NCI-H2029 (cell line): ENCODE measurements at regions not wholly inside any gene's neighbourhood (a gene's known extent, or its start where the extent isn't known, plus 50 kb on each side); places are given as distances from the start of the nearest gene placed in this dataset.

Source experiments
- DNase-seq: peaks from one replicate; lab custom pipeline; 2025; lab: John Stamatoyannopoulos, UW

DNA sequence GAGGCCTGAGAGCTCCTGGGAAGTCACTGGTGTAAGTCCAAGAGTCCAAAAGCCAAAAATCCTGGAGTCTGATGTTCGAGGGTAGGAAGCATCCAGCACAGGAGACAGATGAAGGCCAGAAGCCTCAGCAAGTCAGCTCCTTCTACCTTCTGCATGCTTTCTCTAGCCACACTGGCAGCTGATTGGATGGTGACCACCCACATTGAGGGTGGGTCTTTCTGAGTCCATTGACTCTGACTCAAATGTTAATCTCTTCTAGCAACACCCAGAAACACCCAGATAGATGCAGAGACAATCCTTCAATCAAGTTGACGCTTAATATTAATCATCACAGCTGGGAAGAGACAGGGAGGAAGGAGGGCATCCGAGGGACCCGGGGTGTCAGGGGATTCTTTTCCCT, 305.8 kb downstream of the AACS start:
- DNase-seq, result no peak

DNA sequence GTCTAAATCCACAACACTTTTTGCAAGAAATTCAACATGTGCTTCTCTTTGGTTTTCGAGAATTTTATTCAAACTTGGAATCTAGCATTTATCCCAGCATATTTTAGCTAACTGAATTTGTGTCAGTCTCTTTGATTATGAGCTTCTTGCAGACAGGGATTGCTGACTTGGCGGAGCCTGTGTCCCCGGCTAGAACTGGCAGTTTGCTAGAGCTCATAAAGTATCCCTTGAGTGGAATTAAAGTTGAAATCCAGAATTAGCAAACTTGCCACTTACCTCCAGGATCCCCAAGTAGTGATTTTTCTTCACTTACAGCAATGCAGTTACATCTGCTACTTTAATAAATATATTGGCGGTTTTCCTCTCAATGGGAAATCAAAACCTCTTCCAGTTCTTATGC, 306.9 kb downstream of the AACS start:
- DNase-seq, result no peak

DNA sequence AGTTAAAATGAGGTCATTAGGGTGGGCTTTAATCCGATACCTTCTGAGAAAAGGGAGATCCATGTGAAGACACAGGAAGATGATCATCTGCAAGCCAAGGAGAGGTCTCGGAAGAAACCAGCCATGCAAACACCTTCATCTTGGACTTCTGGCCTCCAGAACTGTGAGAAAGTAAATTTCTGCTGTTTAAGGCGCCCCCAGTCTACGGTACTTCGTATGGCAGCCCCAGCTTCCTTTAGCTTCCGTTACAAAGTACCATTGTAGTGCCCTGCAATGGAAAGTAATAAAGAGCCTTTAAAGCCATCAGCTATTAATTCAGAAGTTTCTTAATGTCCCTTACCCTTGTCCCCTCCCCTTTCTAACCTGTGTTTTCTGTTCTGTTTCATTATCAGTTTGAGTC, 308.1 kb downstream of the AACS start:
- DNase-seq, result no peak

DNA sequence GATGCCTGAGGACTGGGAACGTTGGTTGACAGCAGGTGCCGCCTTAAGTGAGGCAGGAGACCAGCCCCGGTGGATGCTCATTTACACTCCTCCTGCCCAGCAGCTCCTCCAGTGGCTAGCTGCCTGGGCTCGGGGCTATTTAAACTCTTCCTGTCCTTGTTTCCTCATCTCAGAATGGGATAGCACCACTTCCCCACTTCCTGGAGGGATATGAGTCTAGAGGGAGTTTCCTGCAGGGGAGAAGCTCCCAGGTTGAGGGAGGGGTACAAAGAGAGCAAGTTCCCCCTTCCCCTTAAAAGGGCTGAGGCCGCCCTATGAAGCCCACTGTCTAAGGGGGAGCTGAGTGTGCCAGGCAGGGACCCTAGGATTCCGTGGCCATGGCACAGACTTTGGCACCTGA, 311.2 kb downstream of the AACS start:
- no peak for DNase-seq

DNA sequence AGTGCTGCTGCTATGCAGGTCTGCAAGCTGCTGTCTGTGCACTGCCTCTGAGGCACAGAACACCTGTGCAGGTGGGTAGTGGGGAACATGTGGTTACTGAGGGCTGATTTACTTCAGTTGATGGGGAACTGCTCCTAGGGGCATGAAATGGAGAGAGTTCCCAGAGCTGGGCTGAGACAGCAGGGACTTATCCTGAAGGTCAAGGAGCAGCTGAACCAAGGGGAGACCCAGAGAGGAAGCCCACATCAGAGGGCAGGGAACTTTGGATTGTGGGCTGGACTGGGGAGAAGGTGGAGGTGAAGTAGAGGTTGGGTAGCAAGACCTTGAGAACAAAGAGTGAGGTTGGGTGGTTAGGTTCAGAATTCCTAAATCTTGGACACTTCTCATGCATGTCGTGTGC, 311.9 kb downstream of the AACS start:
- no peak for DNase-seq

DNA sequence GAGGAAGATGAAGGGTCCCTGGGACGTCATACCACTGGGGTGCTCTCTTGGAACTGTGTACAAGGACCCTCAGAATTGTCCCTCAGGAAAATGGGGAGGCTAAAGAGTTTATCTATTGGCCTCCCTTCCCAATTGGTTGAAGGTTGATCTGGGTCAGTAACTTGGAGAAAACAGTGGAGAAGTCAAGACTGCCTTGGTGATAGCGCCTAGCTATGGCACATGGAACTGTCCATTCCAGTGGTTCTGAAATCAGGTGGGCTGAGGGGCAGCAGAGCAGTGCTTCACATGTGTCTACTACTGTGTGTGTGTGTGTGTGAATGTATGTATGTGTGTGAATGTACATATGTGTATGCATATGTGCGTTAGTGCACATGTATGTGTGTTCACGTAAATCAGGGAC, 316.1 kb downstream of the AACS start:
- DNase-seq, result no peak

DNA sequence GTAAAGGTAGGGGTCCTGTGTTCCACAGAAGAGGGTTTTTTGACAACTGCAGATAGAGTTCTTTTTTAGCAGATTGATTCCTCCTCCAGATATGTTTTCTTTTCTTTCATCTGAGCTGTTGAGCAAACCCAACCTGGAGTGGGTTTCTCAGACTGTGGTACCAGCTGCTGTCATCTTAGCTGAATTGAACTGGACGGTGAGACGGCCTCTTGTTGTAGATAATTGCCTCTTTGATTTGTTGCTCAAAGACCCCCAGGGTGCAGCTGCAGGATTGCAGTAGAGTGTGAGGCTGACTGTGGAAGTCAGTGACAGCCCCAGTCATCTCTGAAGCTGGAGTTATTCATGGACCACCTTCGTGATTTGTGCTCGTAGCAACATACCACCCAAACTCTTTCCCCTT, 317.7 kb downstream of the AACS start:
- no peak for DNase-seq

DNA sequence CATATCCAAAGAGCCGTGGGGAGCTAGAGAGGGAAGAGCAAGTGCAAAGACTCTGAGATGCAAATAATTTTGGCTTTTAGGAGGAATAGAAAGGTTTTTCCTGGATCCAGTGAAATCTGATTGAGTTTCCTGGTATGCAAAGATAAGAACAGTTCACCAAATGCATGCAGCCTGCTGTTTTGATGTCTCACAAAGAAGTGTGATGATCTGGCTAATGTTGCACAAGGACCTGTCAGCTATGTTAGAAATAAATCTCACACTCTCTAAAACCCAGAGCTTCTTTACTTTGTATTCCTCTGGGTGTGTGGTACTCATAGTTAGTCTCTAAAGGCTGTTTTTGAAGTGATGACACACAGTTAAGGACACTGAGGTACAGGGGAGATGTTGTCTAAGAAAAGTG, 321.4 kb downstream of the AACS start:
- no peak for DNase-seq

DNA sequence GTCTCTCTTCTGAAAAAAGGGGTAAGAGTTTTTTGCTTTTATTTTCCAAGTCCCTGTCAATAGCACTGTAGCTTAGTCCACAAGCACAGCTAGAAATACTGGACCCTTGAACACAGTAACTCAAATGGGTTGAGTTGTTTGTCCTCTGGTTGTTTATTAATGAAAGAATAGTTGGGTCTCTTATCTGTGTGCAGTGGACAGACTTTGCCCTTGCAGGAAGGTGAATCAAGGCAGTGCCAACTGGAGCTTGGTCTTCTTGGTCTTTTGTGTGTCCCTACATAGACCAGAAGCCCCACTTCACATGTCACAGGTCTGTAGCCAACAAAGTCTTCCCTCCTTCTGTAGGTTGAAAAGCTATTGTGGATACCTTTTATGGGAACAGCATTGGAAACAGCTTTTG, 322.0 kb downstream of the AACS start:
- DNase-seq, result no peak

DNA sequence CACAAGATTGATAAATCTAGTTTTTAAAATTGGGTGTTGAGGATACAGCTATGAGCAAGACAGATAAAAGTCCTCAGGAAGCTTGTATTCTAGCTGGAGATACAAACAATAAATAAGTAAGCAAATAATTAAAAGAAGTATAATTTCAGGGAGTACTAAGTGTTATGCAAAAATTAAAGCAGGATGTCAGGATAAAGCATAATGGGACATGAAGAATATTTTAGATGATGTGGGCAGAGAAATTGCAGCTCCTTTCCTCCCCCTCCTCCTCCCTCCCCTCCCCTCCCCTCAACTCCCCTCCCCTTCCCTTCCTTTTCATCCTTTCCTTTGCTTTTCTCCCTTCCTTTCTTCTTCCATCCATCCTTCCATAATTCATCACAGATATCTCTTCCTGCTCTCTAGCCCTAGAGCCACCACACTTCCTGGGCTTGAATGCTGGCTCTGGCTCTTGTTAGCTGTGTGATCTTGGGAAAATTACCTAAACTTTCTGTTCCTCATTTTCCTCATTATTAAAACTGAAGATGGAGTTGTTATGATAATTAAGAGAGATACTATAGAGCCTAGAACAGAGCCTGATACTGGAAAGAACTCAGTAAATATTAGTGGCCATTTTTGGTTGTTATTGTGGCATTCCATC, 323.9 kb downstream of the AACS start:
- no peak for DNase-seq

DNA sequence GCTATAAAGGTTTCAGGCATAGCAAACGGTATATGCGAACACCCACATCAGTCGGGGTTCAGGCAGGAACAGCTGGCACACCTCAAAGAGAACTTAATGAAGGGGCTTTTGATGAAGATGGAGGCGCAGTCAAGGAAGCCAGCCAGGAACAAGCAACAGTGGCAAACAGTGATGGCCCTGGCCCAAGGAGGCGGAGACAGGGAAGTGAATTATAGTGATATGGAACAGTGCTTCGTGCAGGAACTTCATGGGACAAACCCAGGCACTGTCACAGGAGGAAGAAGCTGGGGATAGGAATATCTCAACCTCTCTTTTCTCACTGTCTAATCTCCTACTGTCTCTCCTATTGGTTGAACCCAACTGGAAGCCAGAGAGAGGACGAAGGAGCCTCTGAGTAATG, 328.3 kb downstream of the AACS start:
- peak; percentile 5 for DNase-seq

DNA sequence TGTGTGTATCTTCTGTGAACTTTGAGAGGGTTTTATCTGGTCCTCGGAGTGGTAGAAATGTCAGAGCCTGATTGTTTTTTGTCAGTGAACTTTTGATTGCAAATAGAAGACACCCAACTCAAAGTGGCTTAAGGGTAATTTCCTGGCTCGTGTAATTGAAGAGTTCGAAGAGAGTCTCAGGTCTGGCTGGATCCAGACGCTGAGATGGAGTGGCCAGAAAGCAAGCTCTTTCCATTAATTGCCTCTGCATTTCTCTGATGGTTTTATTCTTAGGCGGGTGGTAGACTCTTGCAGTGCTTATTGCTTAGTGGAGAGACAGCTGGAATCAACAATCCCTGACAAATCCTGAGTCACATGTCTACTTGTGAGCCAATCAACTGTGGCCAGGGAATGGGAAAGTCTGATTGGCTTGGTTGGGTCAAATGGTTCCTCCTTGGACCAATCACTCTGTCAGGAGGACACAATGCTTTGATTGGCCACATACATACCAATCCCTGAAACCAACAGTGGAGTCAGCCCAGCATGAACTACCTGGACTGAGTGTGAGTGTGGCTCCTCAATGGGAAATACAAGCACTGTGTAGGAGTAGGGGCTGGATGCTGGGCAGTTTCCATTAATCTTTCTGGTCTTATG, 330.5 kb downstream of the AACS start:
- DNase-seq, result no peak

DNA sequence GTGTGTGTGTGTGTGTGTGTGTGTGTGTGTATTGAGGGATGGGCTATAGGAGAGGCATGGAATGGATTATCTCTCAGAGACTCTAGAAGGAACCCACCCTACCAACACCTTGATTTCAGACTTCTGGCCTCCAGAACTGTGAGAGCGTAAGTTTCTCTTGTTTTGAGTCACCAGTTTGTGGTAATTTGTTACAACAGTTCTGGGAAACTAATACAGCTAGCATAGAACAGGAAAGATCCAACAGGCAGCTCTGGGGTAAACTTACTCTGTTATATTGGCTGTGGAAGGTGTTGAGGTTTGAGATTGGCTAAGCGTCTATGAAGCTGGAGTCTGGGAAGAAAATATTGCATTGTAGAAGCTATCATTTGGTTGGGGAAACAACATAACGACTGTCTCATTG, 334.3 kb downstream of the AACS start:
- DNase-seq, result no peak

DNA sequence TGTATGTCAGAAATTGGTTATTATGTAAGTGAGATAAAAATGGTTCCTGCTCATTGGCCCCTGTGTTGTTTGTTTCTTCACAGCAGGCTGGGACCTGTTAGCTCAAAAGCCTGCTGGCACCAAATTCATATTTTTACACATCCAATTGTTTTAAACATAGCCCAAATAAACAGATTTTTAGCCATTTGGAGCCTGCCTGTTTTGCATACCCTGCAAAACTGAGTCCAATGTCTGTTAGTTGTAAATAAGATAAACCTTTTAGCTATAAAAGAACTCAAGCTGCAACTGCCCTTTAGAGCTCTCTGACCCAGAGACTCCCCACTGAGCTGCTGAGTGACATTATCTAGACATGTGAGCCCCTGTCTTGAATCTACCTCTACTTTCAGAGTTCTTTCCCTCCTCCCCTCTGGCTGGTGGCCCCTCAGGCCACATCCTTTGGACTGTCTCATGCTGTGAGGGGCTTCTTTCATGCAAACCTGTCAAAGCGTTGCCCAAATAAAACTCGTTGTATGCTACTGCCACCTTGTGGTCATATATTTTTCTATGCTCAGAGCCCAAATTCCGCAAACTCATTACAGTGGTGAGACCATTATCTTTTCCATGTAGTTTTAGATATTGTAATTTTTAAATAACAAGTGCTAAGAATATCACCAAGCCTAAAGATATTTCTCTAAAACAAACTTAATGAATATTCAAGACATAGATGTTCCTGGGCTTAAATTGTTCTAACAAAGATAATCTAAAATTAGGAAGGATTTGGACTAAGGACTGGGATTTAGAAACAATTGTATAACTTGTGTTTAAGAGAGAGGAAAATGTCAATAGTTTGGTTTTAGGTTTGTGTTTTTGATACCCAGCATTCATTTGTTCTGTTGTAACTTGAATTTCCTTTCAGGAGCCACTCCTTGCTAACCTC, 337.9 kb downstream of the AACS start:
- peak; percentile 31 for DNase-seq

DNA sequence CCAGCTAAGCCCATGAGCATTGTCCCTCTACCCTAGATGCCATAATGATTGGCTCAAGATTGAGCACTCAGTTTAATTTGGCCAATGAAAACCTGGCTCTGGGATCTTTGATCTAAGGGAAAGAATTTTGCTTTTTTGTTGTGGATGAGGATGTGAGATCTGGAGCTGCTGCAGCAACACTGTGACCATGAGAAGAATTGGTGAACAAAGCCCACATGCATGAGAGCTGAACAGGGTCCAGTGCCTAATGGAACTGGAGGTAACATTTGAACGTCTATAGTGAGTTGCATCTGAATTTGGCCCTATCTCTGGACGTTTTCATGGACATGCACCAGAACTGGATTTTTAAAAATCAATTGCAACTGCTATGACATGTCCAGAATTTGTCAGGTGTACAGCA, 338.6 kb downstream of the AACS start:
- DNase-seq, result no peak

DNA sequence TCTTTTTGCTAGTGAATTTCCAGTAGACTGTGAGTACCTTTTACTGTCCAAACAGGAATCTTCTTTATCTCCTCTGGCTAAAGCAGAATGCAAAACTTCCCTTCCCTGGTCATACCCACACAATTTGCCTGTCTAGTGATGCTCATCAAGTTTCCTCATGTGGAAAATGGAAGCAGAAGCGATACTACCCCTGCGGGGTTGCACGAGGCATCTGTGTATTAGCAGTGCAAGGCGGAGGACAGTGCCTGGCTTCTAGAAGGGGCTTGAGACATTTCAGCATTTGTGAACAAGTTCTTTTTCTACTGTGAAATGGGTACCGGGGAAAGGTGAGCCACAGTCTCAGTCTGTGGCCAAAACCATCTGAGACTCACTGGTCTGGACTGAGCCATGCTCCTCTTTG, 340.9 kb downstream of the AACS start:
- no peak for DNase-seq

DNA sequence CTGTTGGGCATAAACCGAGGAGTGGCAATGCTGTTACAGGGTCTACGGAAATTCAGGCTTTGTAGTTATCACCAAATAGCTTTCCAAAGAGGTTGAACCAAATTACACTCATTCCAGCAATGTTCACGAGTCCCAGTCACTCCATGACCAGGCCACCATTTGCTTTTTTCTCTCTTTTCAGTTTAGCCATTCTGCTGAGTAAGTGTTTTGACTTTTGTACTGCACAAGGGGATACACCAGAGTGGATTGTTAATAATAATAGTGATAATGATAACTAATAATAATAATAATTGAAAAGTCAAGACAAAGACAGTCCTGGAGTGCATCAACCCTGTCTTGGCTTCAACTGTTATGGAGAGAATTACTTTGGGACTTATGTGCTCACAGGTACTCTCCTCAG, 343.5 kb downstream of the AACS start:
- DNase-seq, result no peak

DNA sequence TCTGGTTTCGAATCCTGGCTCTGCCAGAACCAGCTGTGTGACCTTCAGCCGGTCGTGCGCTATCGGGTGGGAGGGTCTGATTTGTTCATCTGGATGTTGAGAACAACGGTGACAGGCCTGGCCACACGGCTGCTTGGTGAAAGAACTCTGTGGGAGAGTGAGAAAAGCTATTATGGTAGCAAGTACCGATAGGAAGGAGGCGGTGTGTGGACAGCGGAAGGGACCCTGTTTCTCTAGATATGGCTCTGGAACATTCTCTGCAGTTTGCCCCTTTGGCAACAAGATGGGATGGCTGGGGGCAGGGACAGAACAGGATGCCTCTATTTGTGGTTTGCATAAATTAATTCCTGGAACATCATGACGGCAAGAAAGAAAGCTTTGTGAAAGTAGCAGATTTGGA, 347.3 kb downstream of the AACS start:
- DNase-seq, result no peak

DNA sequence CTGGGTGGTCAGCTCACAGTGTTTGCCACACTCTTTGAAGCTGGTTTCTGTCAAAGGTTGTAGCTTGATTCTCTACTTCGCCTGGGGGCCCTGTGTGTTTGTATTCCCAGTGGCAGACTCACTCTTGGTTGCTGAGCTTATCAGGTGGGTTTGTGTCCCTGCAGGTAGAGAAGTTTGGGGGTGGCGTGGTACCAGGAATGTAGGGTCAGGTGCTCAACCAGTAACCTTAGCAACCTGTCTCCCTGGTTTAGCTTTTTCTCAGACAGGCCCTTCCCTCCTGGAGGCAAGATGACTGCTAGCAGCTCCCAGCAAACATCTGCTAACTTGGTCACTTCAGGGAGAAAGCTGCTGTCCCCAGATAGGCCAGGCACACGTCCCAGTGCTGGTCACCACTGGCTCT, 352.2 kb downstream of the AACS start:
- no peak for DNase-seq

DNA sequence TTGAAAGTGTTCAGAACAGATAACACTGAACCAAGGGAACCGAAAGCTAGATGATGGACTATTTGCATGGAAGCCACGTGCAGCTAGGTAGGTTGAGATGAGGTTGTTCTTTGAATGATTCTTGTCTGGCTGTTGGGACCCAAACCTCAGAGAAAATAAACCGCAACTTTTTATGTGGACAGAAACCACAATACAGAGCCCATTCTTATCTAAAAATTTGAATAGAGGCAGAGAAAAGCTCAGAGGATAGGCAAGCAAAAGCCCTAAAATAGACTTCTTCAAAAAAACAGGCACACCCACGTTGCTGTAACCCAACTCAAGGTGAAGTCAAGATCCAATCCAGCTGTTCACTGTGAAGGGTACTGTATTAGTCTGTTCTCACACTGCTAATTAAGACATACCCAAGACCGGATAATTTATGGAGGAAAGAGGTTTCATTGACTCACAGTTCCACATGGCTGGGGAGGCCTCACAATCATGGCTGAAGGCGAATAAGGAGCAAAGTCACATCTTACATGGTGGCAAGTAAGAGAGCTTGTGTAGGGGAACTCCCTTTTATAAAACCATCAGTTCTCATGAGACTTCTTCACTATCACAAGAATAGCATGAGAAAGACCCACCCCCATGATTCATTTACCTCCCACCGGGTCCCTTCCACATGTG, 353.8 kb downstream of the AACS start:
- DNase-seq, result no peak

DNA sequence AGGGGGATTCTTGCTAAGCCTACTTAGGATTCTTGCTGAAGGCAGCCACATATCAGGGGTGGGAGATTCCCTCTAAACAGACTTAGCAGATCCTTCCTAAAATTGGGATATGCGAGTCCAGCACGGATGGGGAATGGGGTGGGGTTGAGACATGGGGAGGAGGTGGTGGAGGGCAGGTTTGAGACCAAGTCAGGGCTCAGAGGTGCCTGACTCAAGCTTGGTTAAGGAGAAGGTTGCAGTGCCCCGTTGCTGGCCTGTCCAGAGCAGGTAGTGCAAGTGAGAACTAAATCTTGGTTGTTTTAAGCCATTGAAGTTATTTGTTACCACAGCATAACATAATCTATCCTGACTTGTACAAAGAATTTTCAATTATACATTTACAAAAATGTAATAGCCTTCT, 359.7 kb downstream of the AACS start:
- no peak for DNase-seq

DNA sequence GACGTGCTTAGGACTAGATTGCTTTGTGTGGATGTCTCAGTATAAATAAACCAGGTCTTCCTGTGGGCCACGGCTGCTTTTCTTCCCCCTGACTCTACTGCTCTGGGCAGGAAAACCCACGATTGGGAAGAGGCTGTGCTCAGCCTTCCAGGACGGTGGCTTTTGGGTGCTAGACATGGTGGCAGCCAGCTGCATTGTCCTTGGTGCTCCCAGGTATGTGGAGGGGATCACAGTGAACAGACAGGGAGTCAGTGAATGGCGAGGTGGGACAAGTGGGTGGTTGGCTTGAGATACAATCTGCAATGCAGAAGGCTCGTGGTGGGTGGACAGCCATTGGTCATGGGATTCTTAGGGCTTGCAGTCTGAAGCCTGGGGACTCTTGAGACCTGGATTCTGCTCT, 366.3 kb downstream of the AACS start:
- DNase-seq, result no peak

DNA sequence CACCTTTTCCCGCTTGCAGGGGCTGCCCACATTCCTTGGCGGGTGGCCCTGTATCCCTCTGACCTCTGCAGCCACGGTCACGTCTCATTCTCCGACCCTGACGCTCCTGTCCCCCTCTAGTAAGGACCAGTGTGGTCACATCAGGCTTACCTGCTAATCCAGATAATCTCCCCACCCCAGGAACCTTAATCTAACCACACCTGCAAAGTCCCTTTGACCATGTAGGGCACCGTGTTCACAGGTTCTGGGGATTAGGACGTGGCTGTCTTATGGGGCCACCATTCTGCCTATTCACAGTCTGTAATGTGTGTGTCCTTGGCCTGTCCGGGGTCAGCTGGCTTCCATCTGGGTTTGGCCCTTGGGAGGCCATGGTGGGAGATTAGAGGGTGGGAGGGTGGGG, 368.9 kb downstream of the AACS start:
- DNase-seq, result no peak
